HEK293 (cell line): ENCODE measurements at regions not wholly inside any gene's neighbourhood (a gene's known extent, or its start where the extent isn't known, plus 50 kb on each side); places are given as distances from the start of the nearest gene placed in this dataset.

Experiments used
- REST ChIP-seq: fragments of 450-650 bp; formaldehyde crosslinking; IDR thresholded peaks from 2 replicates; pipeline ENCODE4 v1.5.1; 2016; ENCODE audit warnings: missing biosample characterization, missing genetic modification characterization
- ZBTB10 ChIP-seq: fragments of 450-650 bp; formaldehyde crosslinking; IDR thresholded peaks from 2 replicates; pipeline ENCODE4 v1.5.1; 2016; ENCODE audit warnings: missing biosample characterization, missing genetic modification characterization
- ZFP69B ChIP-seq: fragments of 450-650 bp; formaldehyde crosslinking; IDR thresholded peaks from 2 replicates; pipeline ENCODE4 v1.5.1; 2016; ENCODE audit warnings: missing biosample characterization, missing genetic modification characterization
- ZNF121 ChIP-seq: fragments of 450-650 bp; formaldehyde crosslinking; IDR thresholded peaks from 2 replicates; pipeline ENCODE4 v1.5.1; 2016; ENCODE audit warnings: missing biosample characterization, missing genetic modification characterization
- ZNF157 ChIP-seq: fragments of 450-650 bp; formaldehyde crosslinking; IDR thresholded peaks from 2 replicates; pipeline ENCODE4 v1.5.1; 2016; ENCODE audit warnings: missing biosample characterization, missing genetic modification characterization
- ZNF239 ChIP-seq: fragments of 450-650 bp; formaldehyde crosslinking; IDR thresholded peaks from 2 replicates; pipeline ENCODE4 v1.5.1; 2016; ENCODE audit warnings: missing biosample characterization, missing genetic modification characterization
- ZNF548 ChIP-seq: fragments of 450-650 bp; formaldehyde crosslinking; IDR thresholded peaks from 2 replicates; pipeline ENCODE4 v1.5.1; 2016; ENCODE audit warnings: missing biosample characterization, missing genetic modification characterization
- ZNF558 ChIP-seq: fragments of 450-650 bp; formaldehyde crosslinking; IDR thresholded peaks from 2 replicates; pipeline ENCODE4 v1.5.1; 2016; ENCODE audit warnings: missing biosample characterization, missing genetic modification characterization
- TF ChIP-seq, protein P1 (sequence below): fragments of 450-650 bp; formaldehyde crosslinking; IDR thresholded peaks from 2 replicates; pipeline ENCODE4 v1.5.1; 2016; ENCODE audit warnings: missing biosample characterization, missing genetic modification characterization

- TF ChIP-seq ZNF239 (tag by site-specific recombination) (no peak), ZNF157 (tag by site-specific recombination) (no peak), ZNF548 (tag by site-specific recombination) (no peak), ZBTB10 (no peak), ZFP69B (tag by site-specific recombination) (no peak), ZNF558 (tag by site-specific recombination) (no peak), REST (tag by site-specific recombination) (no peak), ZNF121 (no peak)
- TF ChIP-seq, protein P1, sequence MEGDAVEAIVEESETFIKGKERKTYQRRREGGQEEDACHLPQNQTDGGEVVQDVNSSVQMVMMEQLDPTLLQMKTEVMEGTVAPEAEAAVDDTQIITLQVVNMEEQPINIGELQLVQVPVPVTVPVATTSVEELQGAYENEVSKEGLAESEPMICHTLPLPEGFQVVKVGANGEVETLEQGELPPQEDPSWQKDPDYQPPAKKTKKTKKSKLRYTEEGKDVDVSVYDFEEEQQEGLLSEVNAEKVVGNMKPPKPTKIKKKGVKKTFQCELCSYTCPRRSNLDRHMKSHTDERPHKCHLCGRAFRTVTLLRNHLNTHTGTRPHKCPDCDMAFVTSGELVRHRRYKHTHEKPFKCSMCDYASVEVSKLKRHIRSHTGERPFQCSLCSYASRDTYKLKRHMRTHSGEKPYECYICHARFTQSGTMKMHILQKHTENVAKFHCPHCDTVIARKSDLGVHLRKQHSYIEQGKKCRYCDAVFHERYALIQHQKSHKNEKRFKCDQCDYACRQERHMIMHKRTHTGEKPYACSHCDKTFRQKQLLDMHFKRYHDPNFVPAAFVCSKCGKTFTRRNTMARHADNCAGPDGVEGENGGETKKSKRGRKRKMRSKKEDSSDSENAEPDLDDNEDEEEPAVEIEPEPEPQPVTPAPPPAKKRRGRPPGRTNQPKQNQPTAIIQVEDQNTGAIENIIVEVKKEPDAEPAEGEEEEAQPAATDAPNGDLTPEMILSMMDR (tag by site-specific recombination) = no peak
Measured at GRCh38 chr12:130249376-130249775, 87.1 kb downstream of the FZD10 start.
